ENCODE measurements at regions not wholly inside any gene's neighbourhood (a gene's known extent, or its start where the extent isn't known, plus 50 kb on each side); places are given as distances from the start of the nearest gene placed in this dataset.

GRCh38 chr2:55786280-55786679 lies 92.6 kb upstream of the PNPT1 start:
- no peaks in the 10 kb centered on the region for H4K20me1 ChIP-seq (ENCODE audit: insufficient read depth, low read length)
- H4K91ac ChIP-seq (ENCODE audit: insufficient read depth, low read depth, low read length), result no peak overlapping the region
- BruUV-seq (replicated peaks), result no TSS peak
- no peak overlapping the region for H3K27ac ChIP-seq (ENCODE audit: insufficient read depth, low read length)
- no peaks in the 10 kb centered on the region for H3K9me1 ChIP-seq (ENCODE audit: insufficient read depth, low read length)
- H3K4me2 ChIP-seq (ENCODE audit: low read depth, low read length), result no peak overlapping the region
- no peak overlapping the region for H2BK120ac ChIP-seq (ENCODE audit: low read depth, low read length)
- intact Hi-C loops (cut with micrococcal nuclease) (no loop called here), dilution Hi-C loops (cut with HindIII; ENCODE audit: low sequenced_read_pairs, unreplicated experiment) (no loop called here), in situ Hi-C loops (cut with MboI; ENCODE audit: low sequenced_read_pairs) (no loop called here)
- H2AFZ ChIP-seq (replicated peaks; ENCODE audit: low read length, poor library complexity), result no peak overlapping the region
- POLR2A ChIA-PET (ENCODE audit: unreplicated experiment), result no interaction called here
- no peak for ATAC-seq (ENCODE audit: low read depth)
- H2BK20ac ChIP-seq (ENCODE audit: low read depth, low read length), result no peak overlapping the region
- CTCF ChIA-PET, result no interaction called here
- no peak overlapping the region for H4K8ac ChIP-seq (ENCODE audit: low read depth in 2 of 2, low read length in 2 of 2)
- H2AK9ac ChIP-seq (replicated peaks; ENCODE audit: low read depth, low read length, poor library complexity), result no peak overlapping the region
- H3K4me3 ChIP-seq (ENCODE audit: insufficient read depth, low read depth, low read length), result no peak overlapping the region
- H3K79me1 ChIP-seq (ENCODE audit: low read depth in 1 of 2, low read length in 2 of 2), result no peaks in the 10 kb centered on the region
- H3K36me3 ChIP-seq (ENCODE audit: control insufficient read depth, insufficient read depth, low read length), result no peaks in the 10 kb centered on the region
- no peak for DNase-seq
- TF ChIP-seq FOS (IDR thresholded peaks at IDR 0.05; ENCODE audit: low read depth, low read length), result no peak
- no peak for TF ChIP-seq MXI1 (IDR thresholded peaks at IDR 0.05; ENCODE audit: borderline replicate concordance, low read depth, low read length)
- TF ChIP-seq NFE2L2 (IDR thresholded peaks at IDR 0.05; ENCODE audit: low read depth, low read length), result no peak
- no peak for TF ChIP-seq SMC3 (IDR thresholded peaks at IDR 0.05; ENCODE audit: low read depth, low read length)
- TF ChIP-seq CHD1 (IDR thresholded peaks at IDR 0.05; ENCODE audit: low read depth, low read length), result no peak
- no peak for TF ChIP-seq ELK1 (IDR thresholded peaks at IDR 0.05; ENCODE audit: borderline replicate concordance, low read depth, low read length)
- no peak for TF ChIP-seq RFX5 (IDR thresholded peaks at IDR 0.05; ENCODE audit: low read depth, low read length)
- no peak for TF ChIP-seq MAZ (IDR thresholded peaks at IDR 0.05; ENCODE audit: borderline replicate concordance, low read depth, low read length)
- no peak for TF ChIP-seq MAFK (IDR thresholded peaks at IDR 0.05; ENCODE audit: low read depth, low read length)
- no peak for TF ChIP-seq USF2 (IDR thresholded peaks at IDR 0.05; ENCODE audit: low read depth, low read length)
- TF ChIP-seq RCOR1 (IDR thresholded peaks at IDR 0.05; ENCODE audit: insufficient replicate concordance, low read length), result no peak
- no peak for TF ChIP-seq POLR2A (IDR thresholded peaks at IDR 0.05; ENCODE audit: low read depth, low read length)
- no peak for TF ChIP-seq CEBPB (IDR thresholded peaks at IDR 0.05; ENCODE audit: low read depth, low read length)
- no peak overlapping the region for H3K23ac ChIP-seq (ENCODE audit: low read depth, low read length)
- no peak overlapping the region for H4K5ac ChIP-seq (ENCODE audit: low read depth, low read length)
- H3K4me1 ChIP-seq (ENCODE audit: control insufficient read depth, insufficient read depth, low read length), result no peaks in the 10 kb centered on the region; the same call in 1 of the 2 replicates
- no peaks in the 10 kb centered on the region for H3K9me3 ChIP-seq (ENCODE audit: control insufficient read depth, insufficient read depth, low read length)
- H3K27me3 ChIP-seq (ENCODE audit: control insufficient read depth, insufficient read depth, low read length), result no peaks in the 10 kb centered on the region
- no peak overlapping the region for H2BK15ac ChIP-seq (ENCODE audit: low read depth, low read length)
- H3K14ac ChIP-seq (replicated peaks; ENCODE audit: low read depth, low read length), result no peak overlapping the region
- no peak overlapping the region for H2AK5ac ChIP-seq (ENCODE audit: low read depth, low read length)
- H3K18ac ChIP-seq (ENCODE audit: low read depth, low read length), result no peak overlapping the region
- no peak overlapping the region for H3K56ac ChIP-seq (ENCODE audit: extremely low read depth, insufficient read depth, low read length)
- H2BK5ac ChIP-seq (ENCODE audit: low read depth, low read length, poor library complexity, severe bottlenecking), result no peak overlapping the region
- H3K9ac ChIP-seq (ENCODE audit: low read depth, low read length), result no peak overlapping the region
- H3K4ac ChIP-seq (ENCODE audit: low read depth, low read length), result no peak overlapping the region

Data from IMR-90 (cell line).